Upper lobe of left lung (tissue), 6 donors: ENCODE measurements at regions not wholly inside any gene's neighbourhood (a gene's known extent, or its start where the extent isn't known, plus 50 kb on each side); places are given as distances from the start of the nearest gene placed in this dataset.
A peak's percentile ranks its signal among the peaks of the same experiment; 100 is the strongest.

ENCODE experiments used
- ATAC-seq, 2 donors: fragments of 200-7000 bp; cut with Tn5 transposase; one replicate each; pipeline ENCODE4 v1.9.1; 2022; ENCODE audit warnings: mild to moderate bottlenecking in 2 of 2, moderate library complexity in 2 of 2; ENCODE audit not compliant: low FRiP score in 2 of 2
- DNase-seq, 2 donors: peaks; one replicate each; pipeline ENCODE4 v3.0.0-alpha.2; 2019 to 2020
- H3K27ac ChIP-seq, 4 donors: fragments of 200-600 bp; sonication (generic); one replicate each; pipeline ENCODE4 v1.5.1; 2016 to 2019
- H3K27me3 ChIP-seq, 4 donors: fragments of 200-600 bp; sonication (generic); one replicate each; pipeline ENCODE4 v1.5.1; 2017 to 2019
- H3K36me3 ChIP-seq, 4 donors: fragments of 200-600 bp; sonication (generic); one replicate each; pipeline ENCODE4 v1.5.1; 2016 to 2019
- H3K4me1 ChIP-seq, 4 donors: fragments of 200-600 bp; sonication (generic); one replicate each; pipeline ENCODE4 v1.5.1; 2018 to 2019
- H3K4me3 ChIP-seq, 4 donors: fragments of 200-600 bp; sonication (generic); one replicate each; pipeline ENCODE4 v1.5.1; 2017 to 2019; ENCODE audit warnings: mild to moderate bottlenecking in 2 of 4, moderate library complexity in 1 of 4
- H3K9me3 ChIP-seq, 4 donors: fragments of 200-600 bp; sonication (generic); one replicate each; pipeline ENCODE4 v1.5.1; 2018 to 2019
- CTCF ChIP-seq, 6 experiments: fragments of 450-650 bp in 4 of 6; fragments of 200-600 bp in 2 of 6; sonication (generic) in 2 of 6; IDR thresholded peaks; one replicate each; pipeline ENCODE4 v1.5.1; 2016 to 2019; ENCODE audit warnings: antibody characterized with exemption in 6 of 6
- EP300 ChIP-seq, 4 donors: sonication (generic); formaldehyde crosslinking; IDR thresholded peaks; one replicate each; pipeline ENCODE4 v1.5.1; 2017; ENCODE audit warnings: antibody characterized with exemption in 4 of 4, control low read depth in 2 of 4
- POLR2A ChIP-seq, 4 donors: fragments of 450-650 bp; IDR thresholded peaks; one replicate each; pipeline ENCODE4 v1.5.1; 2016 to 2017; ENCODE audit warnings: antibody characterized with exemption in 4 of 4, mild to moderate bottlenecking in 2 of 4
- POLR2AphosphoS5 ChIP-seq, 2 donors: sonication (generic); formaldehyde crosslinking; IDR thresholded peaks; one replicate each; pipeline ENCODE4 v1.5.1; 2017; ENCODE audit warnings: antibody characterized with exemption in 2 of 2
- WGBS, 2 donors: methylation state at CpG; one replicate each; pipeline ENCODE4 v1.1.5; 2017 to 2018; 5-methylcytosine and 5-hydroxymethylcytosine counted together
- donor health status: DM: no; HTN: no; CAD: no; lungs with moderate emphysema.
- donor health status: DM: no; HTN: yes; CAD: no; lungs with severe emphysema.

- Histone ChIP-seq H3K9me3 (no peaks in the 10 kb centered on the region), H3K4me3 (no peak overlapping the region), H3K4me1 (no peaks in the 10 kb centered on the region), H3K27me3 (no peaks in the 10 kb centered on the region), H3K27ac (no peak overlapping the region), H3K36me3 (no peaks in the 10 kb centered on the region)
- TF ChIP-seq POLR2A (IDR thresholded peaks at IDR 0.05) (no peak), CTCF (IDR thresholded peaks at IDR 0.05) (no peak), EP300 (IDR thresholded peaks at IDR 0.05) (no peak), POLR2AphosphoS5 (IDR thresholded peaks at IDR 0.05) (no peak)
- no peak for ATAC-seq
- 78% methylated on average over 4 of the region's 4 CpGs for WGBS, 2 donors
- no peak for DNase-seq
Measured at GRCh38 chr13:34356686-34357434, 538.9 kb downstream of the RFC3 start.

- Histone ChIP-seq H3K4me1 (no peaks in the 10 kb centered on the region), H3K27me3 (no peaks in the 10 kb centered on the region), H3K27ac (no peak overlapping the region), H3K36me3 (no peaks in the 10 kb centered on the region), H3K9me3 (no peaks in the 10 kb centered on the region), H3K4me3 (no peak overlapping the region)
- TF ChIP-seq EP300 (IDR thresholded peaks at IDR 0.05) = no peak
- no peak for TF ChIP-seq POLR2A (IDR thresholded peaks at IDR 0.05)
- TF ChIP-seq CTCF (IDR thresholded peaks at IDR 0.05) = no peak
- TF ChIP-seq POLR2AphosphoS5 (IDR thresholded peaks at IDR 0.05) = no peak
- ATAC-seq (peak in 1 of 2 donors; percentile 8), DNase-seq (no peak)
- 47 to 61% methylated on average over 7 to 10 of the region's 10 CpGs for WGBS, 2 donors
Measured at GRCh38 chr13:34357435-34358232, 539.7 kb downstream of the RFC3 start.

GRCh38 chr13:34358811-34359513, 541.0 kb downstream of the RFC3 start:
- Histone ChIP-seq H3K9me3 (no peaks in the 10 kb centered on the region), H3K27me3 (no peaks in the 10 kb centered on the region), H3K4me3 (no peak overlapping the region), H3K36me3 (no peaks in the 10 kb centered on the region), H3K4me1 (no peaks in the 10 kb centered on the region), H3K27ac (no peak overlapping the region)
- TF ChIP-seq POLR2AphosphoS5 (IDR thresholded peaks at IDR 0.05) = no peak
- TF ChIP-seq POLR2A (IDR thresholded peaks at IDR 0.05) = no peak
- TF ChIP-seq EP300 (IDR thresholded peaks at IDR 0.05) = no peak
- TF ChIP-seq CTCF (IDR thresholded peaks at IDR 0.05) = no peak
- 63 to 68% methylated on average over 2 of the region's 2 CpGs for WGBS, 2 donors
- DNase-seq (no peak), ATAC-seq (no peak)

DNA sequence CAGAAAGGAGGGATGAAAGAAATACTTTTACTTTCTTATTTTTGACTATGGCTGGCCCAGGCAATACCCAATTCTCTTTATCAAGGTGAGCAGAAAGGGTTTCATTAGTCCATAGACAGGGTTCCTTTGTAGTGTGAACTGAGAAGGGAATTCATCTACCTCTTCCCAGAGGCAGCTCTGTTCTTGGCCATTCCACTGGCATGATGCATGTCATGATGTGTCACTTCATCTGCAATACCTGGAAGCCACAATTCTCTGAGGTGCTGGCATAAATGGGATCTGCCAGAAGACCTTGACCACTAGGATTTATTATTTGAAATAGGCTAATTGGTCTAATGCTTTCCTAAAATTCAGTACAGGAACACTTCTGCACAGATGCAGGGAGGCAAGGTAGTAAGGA, 542.8 kb downstream of the RFC3 start:
- H3K4me3 ChIP-seq = no peak overlapping the region
- no peaks in the 10 kb centered on the region for H3K4me1 ChIP-seq
- TF ChIP-seq POLR2A (IDR thresholded peaks at IDR 0.05) (no peak), CTCF (IDR thresholded peaks at IDR 0.05) (no peak)
- H3K9me3 ChIP-seq = no peaks in the 10 kb centered on the region
- H3K27ac ChIP-seq = no peak overlapping the region
- H3K27me3 ChIP-seq = no peaks in the 10 kb centered on the region
- DNase-seq = no peak
- H3K36me3 ChIP-seq = no peaks in the 10 kb centered on the region
- ATAC-seq = no peak
